PC-9 (cell line): ENCODE measurements at regions not wholly inside any gene's neighbourhood (a gene's known extent, or its start where the extent isn't known, plus 50 kb on each side); places are given as distances from the start of the nearest gene placed in this dataset.

Source experiments
- EZH2 ChIP-seq: fragments of 200-600 bp; sonication (generic); IDR thresholded peaks from 2 replicates; pipeline ENCODE4 v1.8.0; 2017; ENCODE audit warnings: antibody characterized with exemption, low read depth
- TF ChIP-seq, protein P1 (sequence below): fragments of 200-600 bp; sonication (generic); conservative IDR thresholded peaks from 2 replicates; pipeline ENCODE4 v1.6.1; 2017; ENCODE audit warnings: mixed run types, antibody characterized with exemption, mild to moderate bottlenecking, moderate library complexity

DNA sequence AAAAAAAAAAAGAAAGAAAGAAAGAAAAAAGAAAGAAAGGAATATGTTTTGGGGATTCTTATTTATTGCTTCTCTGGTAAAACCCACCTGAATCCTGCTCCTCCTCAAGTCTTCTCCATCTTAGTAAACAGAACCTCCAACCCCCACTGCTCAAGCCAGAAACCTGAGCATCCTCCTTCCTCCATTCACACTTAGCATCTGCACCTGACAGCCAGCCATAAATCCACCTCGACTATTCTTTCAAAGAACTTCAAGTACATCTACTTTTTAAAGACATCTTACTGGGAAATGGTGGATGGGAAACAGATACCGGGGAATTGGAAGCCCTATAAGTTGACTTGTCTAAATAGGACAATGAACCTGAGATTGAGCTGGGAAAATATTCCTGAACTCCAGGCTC lies 519.9 kb upstream of the DPP6 start:
- TF ChIP-seq, protein P1, sequence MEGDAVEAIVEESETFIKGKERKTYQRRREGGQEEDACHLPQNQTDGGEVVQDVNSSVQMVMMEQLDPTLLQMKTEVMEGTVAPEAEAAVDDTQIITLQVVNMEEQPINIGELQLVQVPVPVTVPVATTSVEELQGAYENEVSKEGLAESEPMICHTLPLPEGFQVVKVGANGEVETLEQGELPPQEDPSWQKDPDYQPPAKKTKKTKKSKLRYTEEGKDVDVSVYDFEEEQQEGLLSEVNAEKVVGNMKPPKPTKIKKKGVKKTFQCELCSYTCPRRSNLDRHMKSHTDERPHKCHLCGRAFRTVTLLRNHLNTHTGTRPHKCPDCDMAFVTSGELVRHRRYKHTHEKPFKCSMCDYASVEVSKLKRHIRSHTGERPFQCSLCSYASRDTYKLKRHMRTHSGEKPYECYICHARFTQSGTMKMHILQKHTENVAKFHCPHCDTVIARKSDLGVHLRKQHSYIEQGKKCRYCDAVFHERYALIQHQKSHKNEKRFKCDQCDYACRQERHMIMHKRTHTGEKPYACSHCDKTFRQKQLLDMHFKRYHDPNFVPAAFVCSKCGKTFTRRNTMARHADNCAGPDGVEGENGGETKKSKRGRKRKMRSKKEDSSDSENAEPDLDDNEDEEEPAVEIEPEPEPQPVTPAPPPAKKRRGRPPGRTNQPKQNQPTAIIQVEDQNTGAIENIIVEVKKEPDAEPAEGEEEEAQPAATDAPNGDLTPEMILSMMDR: no peak
- TF ChIP-seq EZH2: no peak
